Hepatocyte (in vitro differentiated cells): ENCODE measurements at regions not wholly inside any gene's neighbourhood (a gene's known extent, or its start where the extent isn't known, plus 50 kb on each side); places are given as distances from the start of the nearest gene placed in this dataset.

ENCODE experiments used
- DNase-seq: peaks from one replicate; pipeline ENCODE4 v3.0.0-alpha.2; 2016; ENCODE audit warnings: low spot score
- H2AFZ ChIP-seq: fragments of 200-600 bp; sonication (generic); 2 replicates; pipeline ENCODE4 v1.6.0; 2016; ENCODE audit warnings: antibody characterized with exemption, mild to moderate bottlenecking
- H3K27ac ChIP-seq: fragments of 200-600 bp; sonication (generic); 2 replicates; pipeline ENCODE4 v1.5.1; 2016; ENCODE audit warnings: mild to moderate bottlenecking
- H3K27me3 ChIP-seq: fragments of 200-600 bp; sonication (generic); 2 replicates; pipeline ENCODE4 v1.6.1; 2016
- H3K36me3 ChIP-seq: fragments of 200-600 bp; sonication (generic); replicated peaks from 2 replicates; pipeline ENCODE4 v1.5.1; 2016; ENCODE audit warnings: low read depth; ENCODE audit not compliant: insufficient read depth
- H3K4me1 ChIP-seq: fragments of 200-600 bp; sonication (generic); 2 replicates; pipeline ENCODE4 v1.5.1; 2016; ENCODE audit warnings: mild to moderate bottlenecking, moderate library complexity; ENCODE audit not compliant: insufficient read depth
- H3K4me2 ChIP-seq: fragments of 200-600 bp; sonication (generic); 2 replicates; pipeline ENCODE4 v1.6.0; 2016
- H3K4me3 ChIP-seq: fragments of 200-600 bp; sonication (generic); 2 replicates; pipeline ENCODE4 v1.5.1; 2016; ENCODE audit warnings: mild to moderate bottlenecking
- H3K79me2 ChIP-seq: fragments of 200-600 bp; sonication (generic); 2 replicates; pipeline ENCODE4 v1.6.0; 2017; ENCODE audit warnings: mild to moderate bottlenecking
- H3K9me2 ChIP-seq: fragments of 200-600 bp; sonication (generic); replicated peaks from 2 replicates; pipeline ENCODE4 v1.6.0; 2017; ENCODE audit warnings: mild to moderate bottlenecking; ENCODE audit not compliant: insufficient read depth
- H3K9me3 ChIP-seq: fragments of 200-600 bp; sonication (generic); 2 replicates; pipeline ENCODE4 v1.5.1; 2016; ENCODE audit warnings: low read depth, mild to moderate bottlenecking
- H4K20me1 ChIP-seq: fragments of 200-600 bp; sonication (generic); 2 replicates; pipeline ENCODE4 v1.6.0; 2016; ENCODE audit warnings: mild to moderate bottlenecking; ENCODE audit not compliant: insufficient read depth, poor library complexity, severe bottlenecking
- CTCF ChIP-seq: fragments of 200-600 bp; sonication (generic); IDR thresholded peaks from 2 replicates; pipeline ENCODE4 v1.5.1; 2016; ENCODE audit warnings: antibody characterized with exemption, mild to moderate bottlenecking; ENCODE audit not compliant: poor library complexity
- EZH2 ChIP-seq: fragments of 200-600 bp; sonication (generic); IDR thresholded peaks from 2 replicates; pipeline ENCODE4 v1.6.1; 2016; ENCODE audit warnings: antibody characterized with exemption, mild to moderate bottlenecking, borderline replicate concordance
- EZH2phosphoT487 ChIP-seq: fragments of 200-600 bp; sonication (generic); IDR thresholded peaks from one replicate; pipeline ENCODE4 v1.6.1; 2018; ENCODE audit warnings: antibody characterized with exemption, mild to moderate bottlenecking, low read depth, moderate library complexity; ENCODE audit not compliant: unreplicated experiment, severe bottlenecking
- WGBS: methylation state at CpG from one replicate; pipeline ENCODE4 v1.1.6; 2016; ENCODE audit warnings: low lambda C conversion rate; ENCODE audit errors: missing lambda C conversion rate; 5-methylcytosine and 5-hydroxymethylcytosine counted together

- H3K27me3 ChIP-seq = no peaks in the 10 kb centered on the region
- H4K20me1 ChIP-seq = no peaks in the 10 kb centered on the region
- no peak for DNase-seq
- H3K4me3 ChIP-seq = no peak overlapping the region
- H3K4me2 ChIP-seq = no peak overlapping the region
- no peaks in the 10 kb centered on the region for H3K9me3 ChIP-seq
- H3K4me1 ChIP-seq = no peaks in the 10 kb centered on the region
- H3K36me3 ChIP-seq = no peaks in the 10 kb centered on the region
- no peaks in the 10 kb centered on the region for H3K9me2 ChIP-seq
- H2AFZ ChIP-seq = no peak overlapping the region
- H3K27ac ChIP-seq = no peak overlapping the region
- WGBS = 67% methylated on average over 2 of the region's 2 CpGs
- H3K79me2 ChIP-seq = no peaks in the 10 kb centered on the region
- no peak for TF ChIP-seq CTCF
- no peak for TF ChIP-seq EZH2phosphoT487
These were observed 799.8 kb downstream of the DIPK2A start for GRCh38 chr3:144771381-144771870.

- H3K27ac ChIP-seq = no peak overlapping the region
- 56% methylated on average over 3 of the region's 3 CpGs for WGBS
These were observed 800.7 kb downstream of the DIPK2A start for GRCh38 chr3:144772372-144772771.

GRCh38 chr3:144773350-144773749 is 801.7 kb downstream of the DIPK2A start:
- H3K4me2 ChIP-seq = no peak overlapping the region
- no peak overlapping the region for H3K27ac ChIP-seq
- no peaks in the 10 kb centered on the region for H3K9me2 ChIP-seq
- no peaks in the 10 kb centered on the region for H3K9me3 ChIP-seq
- H4K20me1 ChIP-seq = no peaks in the 10 kb centered on the region
- TF ChIP-seq EZH2phosphoT487 = no peak
- no peak for TF ChIP-seq EZH2
- TF ChIP-seq CTCF = no peak
- no peaks in the 10 kb centered on the region for H3K4me1 ChIP-seq
- no peaks in the 10 kb centered on the region for H3K27me3 ChIP-seq
- H3K79me2 ChIP-seq = no peaks in the 10 kb centered on the region
- no peak overlapping the region for H2AFZ ChIP-seq
- H3K4me3 ChIP-seq = no peak overlapping the region
- WGBS = 86% methylated on average over 4 of the region's 4 CpGs
- no peak for DNase-seq
- no peaks in the 10 kb centered on the region for H3K36me3 ChIP-seq

More at GRCh38 chr3:144772372-144772771, 800.7 kb downstream of the DIPK2A start:
- H3K4me1 ChIP-seq = no peaks in the 10 kb centered on the region
- H4K20me1 ChIP-seq = no peaks in the 10 kb centered on the region
- no peaks in the 10 kb centered on the region for H3K9me2 ChIP-seq
- H3K4me2 ChIP-seq = no peak overlapping the region
- no peak overlapping the region for H2AFZ ChIP-seq
- no peaks in the 10 kb centered on the region for H3K79me2 ChIP-seq
- TF ChIP-seq EZH2phosphoT487 (no peak), EZH2 (no peak), CTCF (no peak)
- no peaks in the 10 kb centered on the region for H3K9me3 ChIP-seq
- no peaks in the 10 kb centered on the region for H3K27me3 ChIP-seq
- no peak for DNase-seq
- no peak overlapping the region for H3K4me3 ChIP-seq
- H3K36me3 ChIP-seq = no peaks in the 10 kb centered on the region

GRCh38 chr3:144774897-144775296 is 803.3 kb downstream of the DIPK2A start:
- WGBS = 84% methylated on average over 5 of the region's 5 CpGs

More at GRCh38 chr3:144774897-144775296, 803.3 kb downstream of the DIPK2A start:
- Histone ChIP-seq H4K20me1 (no peaks in the 10 kb centered on the region), H3K27ac (no peak overlapping the region), H2AFZ (no peak overlapping the region), H3K4me2 (no peak overlapping the region), H3K36me3 (no peaks in the 10 kb centered on the region), H3K27me3 (no peaks in the 10 kb centered on the region), H3K79me2 (no peaks in the 10 kb centered on the region), H3K9me2 (no peaks in the 10 kb centered on the region), H3K4me3 (no peak overlapping the region), H3K4me1 (no peaks in the 10 kb centered on the region), H3K9me3 (no peaks in the 10 kb centered on the region)
- DNase-seq = no peak
- TF ChIP-seq EZH2 (no peak), EZH2phosphoT487 (no peak), CTCF (no peak)
